Small intestine (tissue), 7 donors: ENCODE measurements at regions not wholly inside any gene's neighbourhood (a gene's known extent, or its start where the extent isn't known, plus 50 kb on each side); places are given as distances from the start of the nearest gene placed in this dataset.

ENCODE experiments used
- DNase-seq, 2 donors: peaks; one replicate each; pipeline versions ENCODE4 v3.0.0 to v3.0.0-alpha.2; 2013
- FAIRE-seq: peaks from 2 replicates; lab custom pipeline; 2012; peaks lifted over from hg19 to GRCh38; lab: Jason Lieb, UNC
- H3K27ac ChIP-seq, 3 donors: one replicate each; pipeline ENCODE4 v1.5.1; 2013; ENCODE audit warnings: low read length in 2 of 3, mild to moderate bottlenecking in 2 of 3, control low read depth in 1 of 3, inconsistent platforms in 1 of 3, low read depth in 1 of 3, moderate library complexity in 1 of 3
- H3K27me3 ChIP-seq, 3 donors: one replicate each; pipeline ENCODE4 v1.6.1; 2013; ENCODE audit warnings: low read length in 3 of 3, inconsistent platforms in 1 of 3; ENCODE audit not compliant: control insufficient read depth in 3 of 3, insufficient read depth in 3 of 3
- H3K36me3 ChIP-seq, 3 donors: one replicate each; pipeline ENCODE4 v1.6.1; 2013; ENCODE audit warnings: low read length in 3 of 3, inconsistent platforms in 1 of 3, low read depth in 1 of 3, mild to moderate bottlenecking in 1 of 3, moderate library complexity in 1 of 3; ENCODE audit not compliant: control insufficient read depth in 3 of 3, insufficient read depth in 2 of 3
- H3K4me1 ChIP-seq, 3 donors: one replicate each; pipeline ENCODE4 v1.6.1; 2013; ENCODE audit warnings: low read length in 2 of 3, inconsistent platforms in 1 of 3, low read depth in 1 of 3, mild to moderate bottlenecking in 1 of 3, moderate library complexity in 1 of 3; ENCODE audit not compliant: control insufficient read depth in 3 of 3, insufficient read depth in 2 of 3
- H3K4me3 ChIP-seq, 3 donors: one replicate each; pipeline ENCODE4 v1.5.1; 2013; ENCODE audit warnings: low read length in 3 of 3, control low read depth in 1 of 3, inconsistent platforms in 1 of 3, low read depth in 1 of 3, mild to moderate bottlenecking in 1 of 3, moderate library complexity in 1 of 3
- H3K9me3 ChIP-seq, 2 donors: one replicate each; pipeline ENCODE4 v1.6.1; 2013; ENCODE audit warnings: low read depth in 1 of 2, low read length in 1 of 2; ENCODE audit not compliant: control insufficient read depth in 2 of 2, insufficient read depth in 1 of 2
- WGBS, 3 donors: extraction: QIAGEN DNeasy Blood & Tissue Kit; methylation state at CpG; one replicate each; pipeline ENCODE4 v1.1.7; 2013; 5-methylcytosine and 5-hydroxymethylcytosine counted together
- donor health status: healthy with polysubstance abuse.
- donor health status: control.
- donor health status: control.
- donor health status: Bipolar disorder and iron deficiency.
- donor health status: healthy.

- no peak for FAIRE-seq
- peaks cover 0 to 4% (median 0%) of the 10 kb centered on the region in 3 donors for H3K27me3 ChIP-seq
Measured at GRCh38 chr4:79512363-79512762, 104.3 kb upstream of the GK2 start.

GRCh38 chr4:79502081-79502480, 94.1 kb upstream of the GK2 start:
- H3K27ac ChIP-seq = no peak overlapping the region
- DNase-seq (no peak), FAIRE-seq (no peak)
- no peaks in the 10 kb centered on the region for H3K9me3 ChIP-seq
- no peak overlapping the region for H3K4me3 ChIP-seq
- H3K27me3 ChIP-seq = peaks cover 0 to 2% (median 0%) of the 10 kb centered on the region in 3 donors
- no peaks in the 10 kb centered on the region for H3K4me1 ChIP-seq
- no peaks in the 10 kb centered on the region for H3K36me3 ChIP-seq

More at GRCh38 chr4:79512363-79512762, 104.3 kb upstream of the GK2 start:
- Histone ChIP-seq H3K4me1 (no peaks in the 10 kb centered on the region), H3K36me3 (no peaks in the 10 kb centered on the region), H3K27ac (no peak overlapping the region), H3K9me3 (no peaks in the 10 kb centered on the region), H3K4me3 (no peak overlapping the region)
- DNase-seq = no peak

- no peak for FAIRE-seq
- Histone ChIP-seq H3K36me3 (no peaks in the 10 kb centered on the region), H3K9me3 (no peaks in the 10 kb centered on the region), H3K4me3 (no peak overlapping the region), H3K27ac (no peak overlapping the region), H3K4me1 (no peaks in the 10 kb centered on the region), H3K27me3 (peaks cover 0 to 2% (median 0%) of the 10 kb centered on the region in 3 donors)
- no peak for DNase-seq
- 35 to 48% (median 48%) methylated on average over 1 of the region's 1 CpG for WGBS, 3 donors
Measured at GRCh38 chr4:79498282-79498681, 90.3 kb upstream of the GK2 start.

GRCh38 chr4:79497001-79497400, 89.0 kb upstream of the GK2 start:
- H3K4me3 ChIP-seq = no peak overlapping the region
- FAIRE-seq = no peak
- no peaks in the 10 kb centered on the region for H3K9me3 ChIP-seq
- H3K27ac ChIP-seq = no peak overlapping the region
- 81 to 91% (median 86%) methylated on average over 1 of the region's 1 CpG for WGBS, 3 donors
- no peaks in the 10 kb centered on the region for H3K36me3 ChIP-seq
- H3K4me1 ChIP-seq = no peaks in the 10 kb centered on the region
- no peak for DNase-seq
- H3K27me3 ChIP-seq = peaks cover 0 to 2% (median 0%) of the 10 kb centered on the region in 3 donors

- FAIRE-seq = no peak
Measured at GRCh38 chr4:79495447-79495846, 87.4 kb upstream of the GK2 start.

DNA sequence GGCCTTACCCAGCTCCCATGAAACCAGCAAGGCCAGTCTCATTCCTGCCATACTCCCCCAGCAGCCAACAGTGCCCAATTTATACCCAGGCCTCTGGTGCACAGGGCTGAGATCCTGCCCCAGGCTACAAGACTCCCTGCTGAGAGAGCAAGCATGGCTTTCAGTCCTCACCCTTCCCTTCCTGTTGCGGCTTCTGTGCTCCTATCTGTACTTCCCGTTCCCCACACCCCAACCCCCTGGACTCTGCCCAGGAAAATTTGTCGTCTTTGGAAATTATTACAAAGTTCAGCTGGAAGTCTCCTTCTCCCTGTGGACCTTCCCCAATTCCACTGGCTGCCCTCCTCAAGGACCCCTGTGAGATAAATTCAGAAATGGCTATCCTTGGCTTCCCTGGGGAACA, 84.1 kb upstream of the GK2 start:
- Histone ChIP-seq H3K27ac (no peak overlapping the region), H3K36me3 (no peaks in the 10 kb centered on the region), H3K27me3 (no peaks in the 10 kb centered on the region), H3K4me1 (no peaks in the 10 kb centered on the region), H3K9me3 (no peaks in the 10 kb centered on the region), H3K4me3 (no peak overlapping the region)
- FAIRE-seq (no peak), DNase-seq (no peak)
- 44 to 60% (median 58%) methylated on average over 3 of the region's 3 CpGs for WGBS, 3 donors

More at GRCh38 chr4:79495447-79495846, 87.4 kb upstream of the GK2 start:
- no peak for DNase-seq
- H3K4me3 ChIP-seq = no peak overlapping the region
- H3K36me3 ChIP-seq = no peaks in the 10 kb centered on the region
- H3K9me3 ChIP-seq = no peaks in the 10 kb centered on the region
- H3K4me1 ChIP-seq = no peaks in the 10 kb centered on the region
- H3K27me3 ChIP-seq = peaks cover 0 to 2% (median 0%) of the 10 kb centered on the region in 3 donors
- H3K27ac ChIP-seq = no peak overlapping the region
- WGBS, 3 donors = 3 to 36% (median 7%) methylated on average over 1 of the region's 1 CpG

- Histone ChIP-seq H3K27ac (no peak overlapping the region), H3K4me1 (no peaks in the 10 kb centered on the region), H3K36me3 (no peaks in the 10 kb centered on the region), H3K27me3 (no peaks in the 10 kb centered on the region), H3K4me3 (no peak overlapping the region), H3K9me3 (no peaks in the 10 kb centered on the region)
- WGBS, 3 donors = 81 to 93% (median 88%) methylated on average over 2 of the region's 2 CpGs
- FAIRE-seq (no peak), DNase-seq (no peak)
Measured at GRCh38 chr4:79489506-79489905, 81.5 kb upstream of the GK2 start.

DNA sequence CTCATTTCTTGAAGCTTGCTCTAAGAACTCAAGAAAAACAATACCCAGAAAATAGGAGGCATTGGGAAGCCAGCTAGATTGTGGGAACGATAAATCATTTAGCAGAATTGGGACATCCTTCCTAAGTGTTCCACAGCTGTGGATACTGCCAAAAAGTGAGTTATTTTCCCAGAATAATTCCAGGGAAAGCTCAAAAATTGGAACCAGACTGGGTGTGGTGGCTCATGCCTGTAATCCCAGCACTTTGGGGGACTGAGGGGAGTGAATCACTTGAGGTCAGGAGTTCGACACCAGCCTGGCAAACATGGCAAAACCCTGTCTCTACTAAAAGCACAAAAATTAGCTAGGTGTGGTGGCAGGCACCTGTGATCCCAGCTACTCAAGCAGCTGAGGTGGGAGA, 68.2 kb upstream of the GK2 start:
- WGBS, 3 donors = 80 to 87% (median 81%) methylated on average over 2 of the region's 2 CpGs
- DNase-seq (no peak), FAIRE-seq (no peak)
- Histone ChIP-seq H3K27me3 (no peaks in the 10 kb centered on the region), H3K4me1 (no peaks in the 10 kb centered on the region), H3K27ac (no peak overlapping the region), H3K36me3 (no peaks in the 10 kb centered on the region), H3K9me3 (no peaks in the 10 kb centered on the region), H3K4me3 (no peak overlapping the region)

DNA sequence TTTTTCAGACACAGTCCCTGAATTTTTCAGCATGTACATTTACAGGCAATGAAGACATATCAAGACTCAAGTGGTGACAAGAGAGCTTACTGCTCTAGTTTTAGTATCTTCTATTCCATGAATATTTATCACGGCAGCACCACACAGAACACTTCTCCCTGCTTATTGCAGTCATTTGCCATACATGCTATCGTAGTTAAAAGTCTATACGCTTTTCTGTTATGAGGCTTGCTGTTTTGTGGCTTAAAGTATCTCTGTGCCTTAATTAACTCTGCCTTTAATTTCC, 65.4 kb upstream of the GK2 start:
- Histone ChIP-seq H3K27me3 (no peaks in the 10 kb centered on the region), H3K4me1 (no peaks in the 10 kb centered on the region), H3K9me3 (no peaks in the 10 kb centered on the region), H3K4me3 (no peak overlapping the region), H3K36me3 (no peaks in the 10 kb centered on the region), H3K27ac (no peak overlapping the region)
- DNase-seq (no peak), FAIRE-seq (no peak)
- 83 to 87% (median 84%) methylated on average over 3 of the region's 3 CpGs for WGBS, 3 donors
